Lower lobe of right lung (tissue), 2 donors: ENCODE measurements at regions not wholly inside any gene's neighbourhood (a gene's known extent, or its start where the extent isn't known, plus 50 kb on each side); places are given as distances from the start of the nearest gene placed in this dataset.

Experiments used
- ATAC-seq, 2 donors: fragments of 200-7000 bp; cut with Tn5 transposase; one replicate each; pipeline ENCODE4 v1.9.1; 2020 to 2022; ENCODE audit warnings: mild to moderate bottlenecking in 2 of 2, moderate library complexity in 2 of 2
- DNase-seq: peaks from one replicate; pipeline ENCODE4 v3.0.0-alpha.2; 2020
- H3K27ac ChIP-seq: fragments of 200-600 bp; one replicate; pipeline ENCODE4 v1.8.0; 2022
- H3K27me3 ChIP-seq: fragments of 200-600 bp; one replicate; pipeline ENCODE4 v1.8.0; 2022; ENCODE audit warnings: low read depth
- H3K36me3 ChIP-seq: fragments of 200-600 bp; one replicate; pipeline ENCODE4 v1.8.0; 2022; ENCODE audit warnings: mild to moderate bottlenecking
- H3K4me1 ChIP-seq: fragments of 200-600 bp; one replicate; pipeline ENCODE4 v1.8.0; 2022
- H3K4me3 ChIP-seq: fragments of 200-600 bp; one replicate; pipeline ENCODE4 v1.8.0; 2022; ENCODE audit warnings: mild to moderate bottlenecking
- H3K9me3 ChIP-seq: fragments of 200-600 bp; one replicate; pipeline ENCODE4 v1.8.0; 2022
- intact Hi-C: fragments of 100-400 bp; cut with DNase I; formaldehyde crosslinking; loops from one replicate; pipeline ENCODE4 v1.11.0; 2022
- TF ChIP-seq, protein P1 (sequence below): fragments of 200-600 bp; IDR thresholded peaks from one replicate; pipeline ENCODE4 v1.8.0; 2022; ENCODE audit warnings: antibody characterized with exemption, mild to moderate bottlenecking
- donor health status: DM: no; HTN: yes; CAD: no; lungs with severe emphysema.

DNA sequence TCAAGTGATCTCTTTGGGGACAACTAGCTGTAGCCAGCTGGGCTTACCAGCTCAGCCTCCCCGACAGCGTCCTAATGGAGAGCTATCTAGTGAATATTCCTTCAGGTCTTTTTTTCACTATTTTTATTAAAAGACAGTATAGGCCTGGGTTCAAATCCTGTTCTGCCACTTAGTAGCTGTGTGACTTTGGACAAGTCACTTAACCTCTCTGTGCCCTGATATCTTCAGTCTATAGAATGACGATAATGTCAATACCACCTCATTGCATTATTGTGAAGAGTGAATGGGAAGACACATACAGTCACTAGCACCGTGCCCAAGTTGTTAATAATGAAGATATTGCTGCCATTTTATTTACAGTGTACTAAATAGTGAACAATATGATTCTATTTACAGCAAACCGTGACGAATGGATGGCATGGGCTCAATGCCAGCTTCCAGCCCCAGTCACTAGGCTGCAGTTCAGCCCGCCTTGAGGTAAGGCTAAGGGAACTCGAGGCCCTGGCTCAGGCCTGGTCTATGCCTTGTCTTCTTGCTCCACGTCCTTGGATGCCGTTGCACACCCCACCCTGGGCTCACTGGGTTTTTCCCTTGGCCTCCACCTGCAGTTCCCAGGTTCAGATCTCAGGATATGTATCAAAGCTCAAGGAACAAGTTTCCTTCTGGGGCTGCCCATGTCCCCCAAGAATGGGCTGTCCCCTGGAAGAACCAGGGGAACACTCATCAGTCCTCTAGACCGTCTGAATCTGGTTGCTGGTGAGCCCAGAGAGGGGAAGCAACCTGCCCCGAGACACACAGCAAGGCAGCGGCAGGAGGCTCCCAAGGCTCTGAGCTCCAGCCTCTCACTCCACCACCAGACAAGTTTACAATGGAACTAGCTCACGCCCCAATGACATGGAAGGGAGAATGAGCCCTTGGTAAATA is 95.4 kb upstream of the TNRC6C start:
- no peak overlapping the region for H3K27ac ChIP-seq
- no peaks in the 10 kb centered on the region for H3K9me3 ChIP-seq
- H3K4me1 ChIP-seq, result peaks cover 6% of the 10 kb centered on the region
- H3K4me3 ChIP-seq, result no peak overlapping the region
- ATAC-seq (no peak), DNase-seq (no peak)
- H3K27me3 ChIP-seq, result peaks cover 5% of the 10 kb centered on the region
- TF ChIP-seq, protein P1, sequence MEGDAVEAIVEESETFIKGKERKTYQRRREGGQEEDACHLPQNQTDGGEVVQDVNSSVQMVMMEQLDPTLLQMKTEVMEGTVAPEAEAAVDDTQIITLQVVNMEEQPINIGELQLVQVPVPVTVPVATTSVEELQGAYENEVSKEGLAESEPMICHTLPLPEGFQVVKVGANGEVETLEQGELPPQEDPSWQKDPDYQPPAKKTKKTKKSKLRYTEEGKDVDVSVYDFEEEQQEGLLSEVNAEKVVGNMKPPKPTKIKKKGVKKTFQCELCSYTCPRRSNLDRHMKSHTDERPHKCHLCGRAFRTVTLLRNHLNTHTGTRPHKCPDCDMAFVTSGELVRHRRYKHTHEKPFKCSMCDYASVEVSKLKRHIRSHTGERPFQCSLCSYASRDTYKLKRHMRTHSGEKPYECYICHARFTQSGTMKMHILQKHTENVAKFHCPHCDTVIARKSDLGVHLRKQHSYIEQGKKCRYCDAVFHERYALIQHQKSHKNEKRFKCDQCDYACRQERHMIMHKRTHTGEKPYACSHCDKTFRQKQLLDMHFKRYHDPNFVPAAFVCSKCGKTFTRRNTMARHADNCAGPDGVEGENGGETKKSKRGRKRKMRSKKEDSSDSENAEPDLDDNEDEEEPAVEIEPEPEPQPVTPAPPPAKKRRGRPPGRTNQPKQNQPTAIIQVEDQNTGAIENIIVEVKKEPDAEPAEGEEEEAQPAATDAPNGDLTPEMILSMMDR, result no peak
- no peaks in the 10 kb centered on the region for H3K36me3 ChIP-seq
- intact Hi-C loops, result no loop called here

- peaks cover 5% of the 10 kb centered on the region for H3K27me3 ChIP-seq
- no peaks in the 10 kb centered on the region for H3K9me3 ChIP-seq
- no peak overlapping the region for H3K4me3 ChIP-seq
- H3K27ac ChIP-seq, result peak overlapping the region; percentile 18
- peak; percentile 44 to 60 for ATAC-seq
- no peaks in the 10 kb centered on the region for H3K36me3 ChIP-seq
- intact Hi-C loops, result no loop called here
- TF ChIP-seq, protein P1, result no peak
- peaks cover 6% of the 10 kb centered on the region for H3K4me1 ChIP-seq
- DNase-seq, result no peak
These were observed 94.7 kb upstream of the TNRC6C start for GRCh38 chr17:77863814-77864161.

GRCh38 chr17:77864234-77865111 is 94.0 kb upstream of the TNRC6C start:
- Histone ChIP-seq H3K9me3 (no peaks in the 10 kb centered on the region), H3K4me3 (no peak overlapping the region), H3K36me3 (no peaks in the 10 kb centered on the region), H3K4me1 (peaks cover 13% of the 10 kb centered on the region), H3K27me3 (peaks cover 7% of the 10 kb centered on the region), H3K27ac (peak overlapping the region; percentile 18)
- DNase-seq, result no peak
- TF ChIP-seq, protein P1, result no peak
- no peak for ATAC-seq
- intact Hi-C loops, result no loop called here

- peak; percentile 30 for DNase-seq
- Histone ChIP-seq H3K36me3 (no peaks in the 10 kb centered on the region), H3K27me3 (peaks cover 11% of the 10 kb centered on the region), H3K27ac (no peak overlapping the region), H3K4me3 (no peak overlapping the region), H3K4me1 (peaks cover 16% of the 10 kb centered on the region), H3K9me3 (no peaks in the 10 kb centered on the region)
- TF ChIP-seq, protein P1, result no peak
- intact Hi-C loops, result no loop called here
- no peak for ATAC-seq
These were observed 93.3 kb upstream of the TNRC6C start for GRCh38 chr17:77865112-77865611.

- DNase-seq (peak; percentile 12), ATAC-seq (no peak)
- intact Hi-C loops, result no loop called here
- H3K9me3 ChIP-seq, result no peaks in the 10 kb centered on the region
- H3K27me3 ChIP-seq, result peaks cover 6% of the 10 kb centered on the region
- H3K27ac ChIP-seq, result no peak overlapping the region
- peaks cover 16% of the 10 kb centered on the region for H3K4me1 ChIP-seq
- TF ChIP-seq, protein P1, result no peak
- no peaks in the 10 kb centered on the region for H3K36me3 ChIP-seq
- no peak overlapping the region for H3K4me3 ChIP-seq
These were observed 92.8 kb upstream of the TNRC6C start for GRCh38 chr17:77865716-77866115.
